ENCODE measurements at regions not wholly inside any gene's neighbourhood (a gene's known extent, or its start where the extent isn't known, plus 50 kb on each side); places are given as distances from the start of the nearest gene placed in this dataset.

DNA sequence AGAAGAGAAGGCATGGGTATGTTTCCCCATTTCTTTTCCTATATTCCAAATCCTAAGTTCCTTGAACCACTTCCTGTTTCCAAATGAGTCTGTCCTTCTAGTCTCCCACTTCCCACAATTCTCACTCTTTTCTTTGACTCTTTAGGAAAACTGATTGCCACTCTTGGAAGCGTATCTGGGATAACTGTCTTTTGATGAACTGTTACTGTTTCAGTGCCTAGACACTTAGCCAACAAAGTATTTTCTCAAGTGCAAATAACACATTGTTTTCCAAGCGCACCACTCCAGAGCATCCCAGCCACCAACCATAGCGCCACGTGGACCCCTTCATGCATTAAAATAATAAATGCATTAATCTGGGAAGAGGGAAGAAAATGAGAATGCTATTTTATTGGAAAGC lies 342.8 kb downstream of the MTX2 start:
- no peak for DNase-seq (ENCODE audit: low read depth in 2 of 2)

DNA sequence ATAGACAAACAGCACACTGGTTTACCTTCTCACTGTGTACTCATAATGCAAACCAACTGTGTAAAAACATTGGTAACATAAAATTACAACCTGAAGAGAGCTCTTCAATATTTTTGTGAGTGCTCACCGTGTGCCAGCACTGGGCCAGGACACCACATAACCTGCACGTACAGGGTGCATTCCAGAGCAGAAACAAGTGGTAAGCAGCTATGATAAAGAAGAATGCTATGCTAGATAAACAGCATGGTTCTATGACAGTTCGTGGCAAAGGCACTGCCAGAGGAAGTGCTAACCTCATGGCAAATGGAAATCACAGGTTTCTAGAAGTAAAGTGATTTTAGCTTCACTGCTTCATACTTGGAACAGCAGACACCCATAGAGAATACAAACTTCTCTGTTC lies 343.5 kb downstream of the MTX2 start:
- no peak for DNase-seq (ENCODE audit: low read depth in 2 of 2)

- DNase-seq (ENCODE audit: low read depth in 2 of 2), result no peak
Observed at GRCh38 chr2:176613323-176613987, 344.2 kb downstream of the MTX2 start.

DNA sequence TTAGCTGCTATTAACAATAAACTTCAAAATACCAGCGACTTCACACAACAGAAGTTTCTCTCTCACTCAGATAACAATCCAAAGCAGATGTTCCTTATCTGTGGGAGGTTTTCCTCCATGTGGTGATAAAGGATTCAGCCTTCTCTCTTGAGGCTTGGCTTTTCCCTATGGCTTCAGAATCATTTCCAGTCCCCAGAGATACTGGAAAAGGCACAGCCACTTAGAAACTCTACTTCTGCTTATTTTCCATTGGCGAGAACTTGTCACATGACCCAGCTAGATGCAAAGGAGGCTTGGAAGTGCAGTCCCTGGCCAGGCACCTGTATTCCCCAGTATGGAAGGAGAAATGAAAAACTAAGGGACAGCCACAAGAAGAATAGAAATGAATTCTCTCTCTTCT lies 344.8 kb downstream of the MTX2 start:
- DNase-seq (ENCODE audit: low read depth in 2 of 2), result no peak

DNA sequence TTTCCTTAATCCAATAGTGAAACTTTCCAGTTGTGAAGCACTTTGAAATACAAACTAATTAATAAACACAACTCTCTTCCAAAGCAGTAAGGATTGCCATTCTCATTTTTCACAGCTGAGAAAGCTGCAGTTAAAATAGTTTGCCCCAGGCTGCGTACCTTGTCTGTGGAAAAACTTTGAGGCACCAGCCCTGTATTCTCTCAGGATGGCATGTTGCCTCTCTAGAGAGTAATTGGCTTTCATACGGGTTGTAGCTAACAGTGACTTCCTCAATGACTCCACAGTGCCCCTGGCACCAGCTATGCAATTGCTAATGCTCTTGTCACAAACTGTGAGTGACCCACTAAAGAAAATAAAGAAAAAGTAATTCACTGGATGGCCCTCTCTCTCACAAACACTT lies 345.7 kb downstream of the MTX2 start:
- DNase-seq (ENCODE audit: low read depth in 2 of 2), result no peak

DNA sequence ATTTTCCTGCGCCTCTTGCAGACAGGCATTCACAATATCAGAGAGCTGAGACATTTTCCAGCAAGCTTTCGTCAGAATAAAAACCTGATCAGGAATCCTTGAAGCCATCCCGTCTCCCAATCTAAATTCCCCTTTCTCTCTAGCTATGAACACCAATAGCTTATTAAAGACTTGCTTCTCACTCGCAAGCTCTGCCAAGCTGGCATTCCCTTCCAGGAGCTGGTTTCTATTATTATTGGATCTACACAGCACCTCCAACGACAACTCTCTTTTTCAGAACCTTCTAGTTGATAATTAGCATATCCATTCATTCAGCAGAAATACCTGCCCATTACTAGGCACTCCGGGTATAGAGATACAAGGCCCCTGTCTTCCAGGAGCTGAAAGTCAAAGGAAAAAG lies 350.3 kb downstream of the MTX2 start:
- no peak for DNase-seq (ENCODE audit: low read depth in 2 of 2)

DNA sequence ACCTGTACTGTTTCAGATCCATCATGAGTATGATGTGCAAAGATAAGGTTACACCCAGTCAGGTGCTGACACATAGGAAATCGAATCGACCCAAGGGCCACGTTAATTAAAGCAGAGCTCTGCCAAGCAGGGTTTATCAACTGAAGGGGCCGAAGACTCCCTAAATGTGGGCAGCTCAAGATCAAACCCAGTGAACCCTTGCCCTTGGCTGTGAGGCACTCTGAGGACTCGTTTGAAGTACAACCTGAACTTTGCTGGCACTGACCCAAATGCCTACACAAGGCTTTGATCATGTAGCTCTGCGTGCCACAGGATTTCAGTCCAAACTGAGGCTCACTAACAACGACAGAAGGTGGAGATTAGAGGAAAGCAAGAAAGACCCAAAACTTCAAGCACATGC lies 352.1 kb downstream of the MTX2 start:
- DNase-seq (ENCODE audit: low read depth in 2 of 2), result no peak

- no peak for DNase-seq (ENCODE audit: low read depth in 2 of 2)
Observed at GRCh38 chr2:176622792-176623191, 353.6 kb downstream of the MTX2 start.

- DNase-seq (ENCODE audit: low read depth in 2 of 2), result no peak
Observed at GRCh38 chr2:176626796-176627195, 357.6 kb downstream of the MTX2 start.

GRCh38 chr2:176628438-176628837 lies 359.2 kb downstream of the MTX2 start:
- no peak for DNase-seq (ENCODE audit: low read depth in 2 of 2)

- no peak for DNase-seq (ENCODE audit: low read depth in 2 of 2)
Observed at GRCh38 chr2:176633754-176634153, 364.5 kb downstream of the MTX2 start.

DNA sequence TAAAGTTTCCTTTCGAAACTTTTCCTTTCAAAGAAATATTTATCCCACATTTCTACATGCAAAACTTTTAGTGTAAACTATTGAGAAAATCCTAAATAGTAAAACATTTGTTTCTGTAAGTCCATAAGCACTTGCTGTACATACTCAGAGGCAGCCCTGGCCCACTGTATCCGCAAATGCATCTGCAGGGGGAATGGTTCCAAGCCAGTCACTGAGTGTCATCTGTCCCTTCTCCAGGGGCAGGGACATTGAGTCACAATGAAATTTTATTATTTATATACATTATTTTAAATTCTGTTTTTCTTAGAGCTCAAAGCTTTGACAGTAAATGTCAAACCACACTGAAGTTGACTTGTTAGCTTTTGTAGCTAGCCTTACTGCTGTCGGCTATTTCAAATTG lies 367.2 kb downstream of the MTX2 start:
- no peak for DNase-seq (ENCODE audit: low read depth in 2 of 2)

DNA sequence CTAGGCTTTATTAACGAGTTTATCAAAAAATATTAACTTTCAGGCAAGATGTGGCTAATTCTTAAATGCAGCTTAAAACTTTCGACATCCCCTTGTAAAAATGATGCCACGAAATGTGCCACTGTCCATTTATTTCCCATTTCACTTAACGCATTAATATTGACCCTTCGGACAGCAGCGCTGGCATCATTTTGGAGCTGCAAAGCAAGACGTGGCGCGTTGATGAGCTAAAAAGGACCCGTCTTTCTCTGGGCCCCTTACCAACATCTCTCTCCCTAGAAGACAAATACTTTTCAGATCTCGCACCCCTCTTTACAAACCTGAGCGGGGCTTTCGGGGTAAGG lies 367.9 kb downstream of the MTX2 start:
- no peak for DNase-seq (ENCODE audit: low read depth in 2 of 2)

- DNase-seq (ENCODE audit: low read depth in 2 of 2), result no peak
Observed at GRCh38 chr2:176637486-176638166, 368.4 kb downstream of the MTX2 start.

- DNase-seq (ENCODE audit: low read depth in 2 of 2), result peak; percentile 15 to 50
Observed at GRCh38 chr2:176638167-176639015, 369.1 kb downstream of the MTX2 start.

- DNase-seq (ENCODE audit: low read depth in 2 of 2), result no peak
Observed at GRCh38 chr2:176639016-176639343, 369.7 kb downstream of the MTX2 start.

- DNase-seq (ENCODE audit: low read depth in 2 of 2), result no peak
Observed at GRCh38 chr2:176639671-176640070, 370.4 kb downstream of the MTX2 start.

DNA sequence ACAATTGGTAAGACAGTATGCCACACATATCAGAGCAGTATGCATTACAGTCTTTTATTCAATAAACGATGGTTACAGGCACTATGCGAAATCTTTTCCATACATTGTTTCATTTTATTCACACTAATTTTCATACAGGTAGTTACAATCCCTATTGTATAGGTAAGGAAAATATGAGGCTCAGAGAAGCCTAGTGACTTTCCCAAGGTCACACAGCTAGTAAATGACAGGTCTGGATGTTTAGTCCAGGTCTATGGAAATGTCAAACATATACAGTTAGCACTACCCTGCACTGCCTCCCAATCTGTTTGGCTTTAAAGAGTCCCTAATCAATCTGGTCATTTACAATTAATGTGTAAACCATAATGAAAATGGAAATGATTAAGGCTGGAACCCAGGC lies 372.2 kb downstream of the MTX2 start:
- no peak for DNase-seq (ENCODE audit: low read depth in 2 of 2)

- DNase-seq (ENCODE audit: low read depth in 2 of 2), result no peak
Observed at GRCh38 chr2:176642074-176642473, 372.8 kb downstream of the MTX2 start.

DNA sequence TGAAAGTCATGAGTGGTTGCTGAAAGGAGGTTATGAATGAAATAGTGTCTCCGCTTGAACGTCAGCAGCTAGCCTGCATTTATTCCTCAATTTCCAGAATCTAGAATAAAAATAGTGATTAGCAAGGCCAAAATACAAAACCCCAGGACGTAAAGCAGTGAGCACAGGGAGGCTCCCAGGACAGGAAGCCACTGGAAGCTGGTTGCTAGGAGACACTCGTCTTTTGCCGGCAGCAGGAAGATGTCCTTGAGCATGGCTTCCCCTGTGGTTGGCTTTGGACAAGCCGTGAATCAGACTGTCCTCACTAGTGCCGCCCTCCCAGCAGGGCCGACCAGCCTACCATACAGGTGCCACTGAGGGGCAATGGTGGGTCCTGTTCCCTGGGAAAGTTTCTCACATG lies 374.4 kb downstream of the MTX2 start:
- no peak for DNase-seq (ENCODE audit: low read depth in 2 of 2)

DNA sequence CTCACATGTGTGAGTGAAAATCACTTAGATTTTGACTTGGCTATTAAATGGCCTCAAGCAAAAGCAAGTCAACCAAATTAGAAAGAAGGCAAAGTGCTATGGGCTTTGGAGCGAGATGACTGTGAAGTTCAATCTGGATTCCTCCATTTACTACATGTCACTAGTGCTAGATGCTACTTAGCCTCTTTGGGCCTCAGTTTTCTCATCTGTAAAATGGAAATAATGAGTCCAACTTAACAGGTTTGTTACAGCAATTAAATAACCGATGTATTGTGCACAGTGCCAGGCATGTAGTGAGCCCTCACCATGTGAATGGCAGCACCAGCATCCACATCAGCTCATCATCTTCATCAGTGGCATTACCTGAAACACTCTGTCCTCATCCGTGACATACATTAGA lies 376.3 kb downstream of the MTX2 start:
- DNase-seq (ENCODE audit: low read depth in 2 of 2), result no peak

GRCh38 chr2:176646033-176646615 lies 376.9 kb downstream of the MTX2 start:
- no peak for DNase-seq (ENCODE audit: low read depth in 2 of 2)

All from stimulated activated CD4-positive, alpha-beta T cell treated with anti-CD3 and anti-CD28 coated beads, Interleukin-12 subunit alpha, Interleukin-12 subunit beta, amount 100 ng/mL, for 24 hours (primary cell).